ENCODE measurements at regions not wholly inside any gene's neighbourhood (a gene's known extent, or its start where the extent isn't known, plus 50 kb on each side); places are given as distances from the start of the nearest gene placed in this dataset.

- TF ChIP-seq POLR2A (IDR thresholded peaks at IDR 0.05) = no peak
- TF ChIP-seq CTCF (IDR thresholded peaks at IDR 0.05) = no peak
- no peak for TF ChIP-seq POLR2AphosphoS5 (IDR thresholded peaks at IDR 0.05)
Measured at GRCh38 chrX:140431521-140431920, 73.3 kb downstream of the SOX3 start.

Measured in suprapubic skin (tissue), 4 donors.